Heart left ventricle (tissue), 16 donors: ENCODE measurements at regions not wholly inside any gene's neighbourhood (a gene's known extent, or its start where the extent isn't known, plus 50 kb on each side); places are given as distances from the start of the nearest gene placed in this dataset.

Experiments
- ATAC-seq, 4 donors: fragments of 200-7000 bp; cut with Tn5 transposase; one replicate each; pipeline ENCODE4 v1.9.1; 2020 to 2022; ENCODE audit warnings: moderate library complexity in 4 of 4, mild to moderate bottlenecking in 3 of 4, moderate number of reproducible peaks in 1 of 4
- DNase-seq, 5 donors: peaks; one replicate each; pipeline ENCODE4 v3.0.0-alpha.2; 2020
- H3K27ac ChIP-seq, 12 donors: fragments of 200-600 bp; sonication (generic) in 4 of 12; one replicate each; pipeline versions ENCODE4 v1.5.0 to v1.8.0; 2016 to 2022; ENCODE audit warnings: mild to moderate bottlenecking in 2 of 12
- H3K27me3 ChIP-seq, 9 donors: fragments of 200-600 bp; sonication (generic) in 2 of 9; one replicate each; pipeline versions ENCODE4 v1.5.1 to v1.8.0; 2016 to 2022; ENCODE audit warnings: mild to moderate bottlenecking in 3 of 9
- H3K36me3 ChIP-seq, 9 donors: fragments of 200-600 bp; sonication (generic) in 2 of 9; one replicate each; pipeline versions ENCODE4 v1.5.0 to v1.8.0; 2018 to 2022; ENCODE audit warnings: mild to moderate bottlenecking in 2 of 9
- H3K4me1 ChIP-seq, 12 donors: fragments of 200-600 bp; sonication (generic) in 4 of 12; one replicate each; pipeline versions ENCODE4 v1.5.0 to v1.8.0; 2016 to 2022; ENCODE audit warnings: mild to moderate bottlenecking in 3 of 12
- H3K4me3 ChIP-seq, 12 donors: fragments of 200-600 bp; sonication (generic) in 4 of 12; one replicate each; pipeline versions ENCODE4 v1.5.0 to v1.8.0; 2017 to 2022; ENCODE audit warnings: mild to moderate bottlenecking in 9 of 12, moderate library complexity in 4 of 12
- H3K9me3 ChIP-seq, 12 donors: fragments of 200-600 bp; sonication (generic) in 4 of 12; one replicate each; pipeline versions ENCODE4 v1.5.0 to v1.8.0; 2016 to 2022; ENCODE audit warnings: mild to moderate bottlenecking in 1 of 12
- CTCF ChIP-seq, 12 donors: fragments of 200-600 bp; sonication (generic) in 4 of 12; IDR thresholded peaks; one replicate each; pipeline versions ENCODE4 v1.5.0 to v1.8.0; 2018 to 2022; ENCODE audit warnings: antibody characterized with exemption in 12 of 12, mild to moderate bottlenecking in 5 of 12
- POLR2A ChIP-seq, 2 donors: fragments of 450-650 bp; IDR thresholded peaks; one replicate each; pipeline ENCODE4 v1.6.1; 2017; ENCODE audit warnings: antibody characterized with exemption in 2 of 2, mild to moderate bottlenecking in 2 of 2, moderate library complexity in 2 of 2
- WGBS, 4 donors: extraction: QIAGEN DNeasy Blood & Tissue Kit in 2 of 4; methylation state at CpG; one replicate each; pipeline versions ENCODE4 v1.1.5 to v1.1.7; 2013 to 2018; 5-methylcytosine and 5-hydroxymethylcytosine counted together
- intact Hi-C, 10 donors: fragments of 100-400 bp; cut with DNase I; formaldehyde crosslinking; loops; one replicate each; pipeline versions ENCODE4 v1.11.1 to v1.14.2; 2022
- donor health status: ischemic (EF 13 %, LVEDD 7.1; RV severe dilation, severe dysfunction).
- donor health status: healthy with polysubstance abuse.
- donor health status: DM: no; HTN: yes; CAD: no.
- donor health status: DM: no; HTN: no; CAD: no.
- donor health status: ischemic (EF 25% LVEDD 6.9; RV normal size, moderate dysfunction).
- donor health status: ischemic (EF 25% LVEDD 5.7; RV mildly dilated, moderate dysfunction).
- donor health status: healthy.
- donor health status: DM: yes; HTN: yes; CAD: no.
- donor health status: ischemic (EF 35%, LVEDD 5.7; RV mildly dilated, moderate dysfunction).
- donor health status: nonischemic (EF 11% LVEDD 7.7; RV severe dilation, severe dysfunction).
- donor health status: DM: yes; HTN: yes; CAD: no.
- donor health status: PGD.
- donor health status: ischemic (EF 29% LVEDD 5.4; RV normal size, mild dysfunction).
- donor health status: nonischemic (EF 23%, LVEDD 6.1; RV moderate dilation, normal function).

DNA sequence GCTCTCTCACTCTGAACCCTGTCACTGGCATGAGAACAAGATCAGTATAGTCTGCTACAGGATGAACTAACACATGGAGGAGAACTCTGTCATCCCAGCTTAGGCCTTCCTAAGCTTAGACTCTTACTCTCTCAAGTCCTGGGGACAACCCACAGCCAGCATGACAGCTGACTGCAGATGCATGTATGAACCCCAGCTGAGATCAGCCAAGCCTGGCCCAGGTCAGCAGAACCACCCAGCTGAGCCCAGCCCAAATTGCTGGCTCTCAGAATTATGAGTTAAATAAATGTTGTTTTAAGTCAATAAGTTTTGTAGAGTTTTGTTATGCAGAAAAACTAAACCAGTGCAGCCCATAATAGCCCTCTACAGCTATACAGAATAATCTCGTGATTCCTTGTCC lies 287.3 kb downstream of the TNS1 start:
- ATAC-seq (no peak), DNase-seq (no peak)
- peak overlapping the region in 4 of 12 donors; percentile 6 to 74 (median 46) for H3K27ac ChIP-seq
- TF ChIP-seq POLR2A (IDR thresholded peaks at IDR 0.05) (no peak), CTCF (IDR thresholded peaks at IDR 0.05) (no peak)
- H3K27me3 ChIP-seq: no peaks in the 10 kb centered on the region
- peaks cover 0 to 25% (median 17%) of the 10 kb centered on the region in 12 donors for H3K4me1 ChIP-seq
- 43 to 76% (median 65%) methylated on average over 1 of the region's 1 CpG for WGBS, 4 donors
- peaks cover 0 to 7% (median 0%) of the 10 kb centered on the region in 12 donors for H3K9me3 ChIP-seq
- intact Hi-C loops: loop anchor here in 8 of 10 donors (5.0 to 10.0 kb wide), 11 partner anchors 198 to 1201 kb away; no protein-coding TSS in a partner anchor
- H3K4me3 ChIP-seq: no peak overlapping the region
- no peaks in the 10 kb centered on the region for H3K36me3 ChIP-seq

- no peak for TF ChIP-seq CTCF (IDR thresholded peaks at IDR 0.05)
- no peak for TF ChIP-seq POLR2A (IDR thresholded peaks at IDR 0.05)
- Histone ChIP-seq H3K4me1 (peaks cover 0 to 28% (median 17%) of the 10 kb centered on the region in 12 donors), H3K27me3 (no peaks in the 10 kb centered on the region), H3K9me3 (peaks cover 0 to 7% (median 0%) of the 10 kb centered on the region in 12 donors), H3K36me3 (no peaks in the 10 kb centered on the region), H3K4me3 (no peak overlapping the region), H3K27ac (peak overlapping the region; percentile 35 to 74 (median 58))
- DNase-seq: peak; percentile 47 to 82 (median 74)
- intact Hi-C loops: loop anchor here (5.0 to 10.0 kb wide), 20 partner anchors 43 to 1200 kb away; partner anchors contain the start of gene IGFBP5 (in 5 of the 10)
- ATAC-seq: peak; percentile 38 to 86 (median 82)
- 37 to 66% (median 51%) methylated on average over 8 to 10 of the region's 10 CpGs for WGBS, 4 donors
These were observed 288.5 kb downstream of the TNS1 start for GRCh38 chr2:217714287-217714751.

GRCh38 chr2:217713395-217714286 lies 289.2 kb downstream of the TNS1 start:
- intact Hi-C loops: loop anchor here (2.0 to 10.0 kb wide), 22 partner anchors 44 to 1199 kb away; partner anchors contain the start of gene IGFBP5 (in 5 of the 10)
- Histone ChIP-seq H3K27me3 (no peaks in the 10 kb centered on the region), H3K4me3 (no peak overlapping the region), H3K9me3 (peaks cover 0 to 7% (median 0%) of the 10 kb centered on the region in 12 donors), H3K4me1 (peaks cover 0 to 28% (median 17%) of the 10 kb centered on the region in 12 donors), H3K36me3 (no peaks in the 10 kb centered on the region), H3K27ac (peak overlapping the region in 11 of 12 donors; percentile 35 to 74 (median 58))
- ATAC-seq (peak; percentile 42 to 82 (median 77)), DNase-seq (peak; percentile 76 to 88 (median 82))
- 38 to 46% (median 43%) methylated on average over 15 to 16 of the region's 16 CpGs for WGBS, 4 donors
- TF ChIP-seq CTCF (IDR thresholded peaks at IDR 0.05) (peak; percentile 90 to 99 (median 97)), POLR2A (IDR thresholded peaks at IDR 0.05) (no peak)

DNA sequence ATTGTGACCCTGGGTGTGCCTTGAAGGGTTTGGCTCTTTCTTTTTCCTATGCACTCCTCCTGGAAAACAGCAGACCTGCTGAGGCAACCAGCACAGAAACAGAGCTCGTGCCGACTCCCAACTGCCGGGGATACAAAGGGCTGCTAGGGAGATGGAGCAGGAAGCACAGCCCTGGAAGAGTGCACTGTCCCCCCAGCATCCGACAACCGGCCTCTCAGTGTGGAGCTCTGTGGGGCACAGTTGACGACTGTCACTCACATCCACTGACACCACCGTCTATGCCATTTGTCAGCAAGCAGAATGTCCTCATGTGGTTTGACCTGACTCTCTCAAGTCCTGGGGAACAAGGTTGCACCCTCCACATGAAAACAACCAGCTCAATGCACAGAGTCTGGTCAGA lies 290.4 kb downstream of the TNS1 start:
- Histone ChIP-seq H3K9me3 (peaks cover 0 to 7% (median 0%) of the 10 kb centered on the region in 12 donors), H3K4me1 (peaks cover 0 to 31% (median 17%) of the 10 kb centered on the region in 12 donors), H3K4me3 (no peak overlapping the region), H3K36me3 (no peaks in the 10 kb centered on the region), H3K27ac (no peak overlapping the region), H3K27me3 (no peaks in the 10 kb centered on the region)
- no peak for DNase-seq
- 93 to 100% (median 96%) methylated on average over 4 to 7 of the region's 7 CpGs for WGBS, 4 donors
- ATAC-seq: no peak
- TF ChIP-seq CTCF (IDR thresholded peaks at IDR 0.05): no peak
- no peak for TF ChIP-seq POLR2A (IDR thresholded peaks at IDR 0.05)
- intact Hi-C loops: loop anchor here (2.0 to 10.0 kb wide), 22 partner anchors 45 to 1198 kb away; partner anchors contain the start of gene IGFBP5 (in 5 of the 10)
